CD4-positive, alpha-beta T cell treated with Interferon alpha-2 for 1 hour (primary cell): ENCODE measurements at regions not wholly inside any gene's neighbourhood (a gene's known extent, or its start where the extent isn't known, plus 50 kb on each side); places are given as distances from the start of the nearest gene placed in this dataset.

Experiments
- DNase-seq, 2 donors: peaks; one replicate each; pipeline ENCODE4 v3.0.0-alpha.2; 2020 to 2022

- no peak for DNase-seq
Observed at GRCh38 chr17:71910002-71910401, 210.8 kb upstream of the SOX9 start.

- DNase-seq: no peak
Observed at GRCh38 chr17:71914042-71914441, 206.8 kb upstream of the SOX9 start.

GRCh38 chr17:71914812-71915211 lies 206.0 kb upstream of the SOX9 start:
- DNase-seq: no peak

- no peak for DNase-seq
Observed at GRCh38 chr17:71917715-71918114, 203.1 kb upstream of the SOX9 start.

GRCh38 chr17:71919186-71919585 lies 201.6 kb upstream of the SOX9 start:
- DNase-seq: no peak

- DNase-seq: no peak
Observed at GRCh38 chr17:71919896-71920295, 200.9 kb upstream of the SOX9 start.

- peak in 1 of 2 donors; percentile 32 for DNase-seq
Observed at GRCh38 chr17:71921796-71922195, 199.0 kb upstream of the SOX9 start.

- DNase-seq: peak in 1 of 2 donors; percentile 5
Observed at GRCh38 chr17:71922439-71922838, 198.4 kb upstream of the SOX9 start.

- DNase-seq: no peak
Observed at GRCh38 chr17:71926746-71927398, 193.9 kb upstream of the SOX9 start.

GRCh38 chr17:71933306-71933705 lies 187.5 kb upstream of the SOX9 start:
- no peak for DNase-seq

- no peak for DNase-seq
Observed at GRCh38 chr17:71934520-71934919, 186.3 kb upstream of the SOX9 start.

GRCh38 chr17:71935341-71935740 lies 185.5 kb upstream of the SOX9 start:
- DNase-seq: no peak

- DNase-seq: no peak
Observed at GRCh38 chr17:71936977-71937376, 183.8 kb upstream of the SOX9 start.

GRCh38 chr17:71937914-71938313 lies 182.9 kb upstream of the SOX9 start:
- no peak for DNase-seq

GRCh38 chr17:71938340-71939010 lies 182.3 kb upstream of the SOX9 start:
- DNase-seq: no peak

- no peak for DNase-seq
Observed at GRCh38 chr17:71941920-71942319, 178.9 kb upstream of the SOX9 start.

- DNase-seq: no peak
Observed at GRCh38 chr17:71942626-71943025, 178.2 kb upstream of the SOX9 start.

GRCh38 chr17:71948703-71949422 lies 172.0 kb upstream of the SOX9 start:
- DNase-seq: no peak

GRCh38 chr17:71959154-71959553 lies 161.7 kb upstream of the SOX9 start:
- DNase-seq: no peak

- no peak for DNase-seq
Observed at GRCh38 chr17:71963351-71963750, 157.5 kb upstream of the SOX9 start.

GRCh38 chr17:71963791-71964190 lies 157.0 kb upstream of the SOX9 start:
- DNase-seq: no peak

GRCh38 chr17:71964559-71964958 lies 156.3 kb upstream of the SOX9 start:
- DNase-seq: no peak

GRCh38 chr17:71966055-71966454 lies 154.8 kb upstream of the SOX9 start:
- no peak for DNase-seq
